SK-N-SH treated with all-trans-retinoic acid at 6 μM for 48 hours (cell line): ENCODE measurements at regions not wholly inside any gene's neighbourhood (a gene's known extent, or its start where the extent isn't known, plus 50 kb on each side); places are given as distances from the start of the nearest gene placed in this dataset.

Experiments used
- ATAC-seq: fragments of 200-7000 bp; cut with Tn5 transposase; 3 replicates; pipeline ENCODE4 v1.9.1; 2020; ENCODE audit warnings: mild to moderate bottlenecking, moderate library complexity
- ARNTL ChIP-seq: fragments of 450-650 bp; formaldehyde crosslinking; IDR thresholded peaks from 2 replicates; pipeline ENCODE4 v1.5.0; 2020; ENCODE audit warnings: low read depth, mild to moderate bottlenecking, moderate library complexity, borderline replicate concordance
- BACH2 ChIP-seq: fragments of 250-450 bp; sonication (Bioruptor Pico); IDR thresholded peaks from 2 replicates; pipeline ENCODE4 v1.9.0; 2021; ENCODE audit warnings: mild to moderate bottlenecking, borderline replicate concordance
- ESRRG ChIP-seq: fragments of 250-450 bp; sonication (Bioruptor Pico); IDR thresholded peaks from 2 replicates; pipeline ENCODE4 v1.6.1; 2021; ENCODE audit warnings: mild to moderate bottlenecking
- GLIS3 ChIP-seq: fragments of 250-450 bp; sonication (Bioruptor Pico); IDR thresholded peaks from 2 replicates; pipeline ENCODE4 v1.5.0; 2020; ENCODE audit warnings: mild to moderate bottlenecking, moderate library complexity
- ISL1 ChIP-seq: fragments of 250-450 bp; sonication (Bioruptor Pico); IDR thresholded peaks from 2 replicates; pipeline ENCODE4 v2.1.2; 2022; ENCODE audit warnings: mild to moderate bottlenecking, moderate library complexity
- OSR1 ChIP-seq: fragments of 250-450 bp; sonication (Bioruptor Pico); IDR thresholded peaks from 2 replicates; pipeline ENCODE4 v1.8.0; 2022; ENCODE audit warnings: moderate library complexity, mild to moderate bottlenecking, inconsistent platforms
- POU6F1 ChIP-seq: fragments of 250-450 bp; sonication (Bioruptor Pico); IDR thresholded peaks from 2 replicates; pipeline ENCODE4 v1.8.0; 2021; ENCODE audit warnings: low read depth, mild to moderate bottlenecking, moderate library complexity, borderline replicate concordance
- PPARA ChIP-seq: fragments of 250-450 bp; sonication (Bioruptor Pico); IDR thresholded peaks from 2 replicates; pipeline ENCODE4 v1.5.0; 2020; ENCODE audit warnings: mild to moderate bottlenecking, borderline replicate concordance
- RARB ChIP-seq: fragments of 250-450 bp; sonication (Bioruptor Pico); IDR thresholded peaks from 2 replicates; pipeline ENCODE4 v1.8.0; 2021; ENCODE audit warnings: mild to moderate bottlenecking, moderate library complexity
- SNAI2 ChIP-seq: fragments of 250-450 bp; sonication (Bioruptor Pico); IDR thresholded peaks from 2 replicates; pipeline ENCODE4 v1.5.0; 2020; ENCODE audit warnings: mild to moderate bottlenecking, moderate library complexity
- TCF4 ChIP-seq: fragments of 250-450 bp; sonication (Bioruptor Pico); IDR thresholded peaks from 2 replicates; pipeline ENCODE4 v1.8.0; 2021; ENCODE audit warnings: mild to moderate bottlenecking, moderate library complexity, borderline replicate concordance
- TOX ChIP-seq: fragments of 250-450 bp; sonication (Bioruptor Pico); IDR thresholded peaks from 2 replicates; pipeline ENCODE4 v1.8.0; 2021; ENCODE audit warnings: mild to moderate bottlenecking, moderate library complexity, borderline replicate concordance
- TSHZ2 ChIP-seq: fragments of 250-450 bp; sonication (Bioruptor Pico); IDR thresholded peaks from 2 replicates; pipeline ENCODE4 v1.5.0; 2020; ENCODE audit warnings: mild to moderate bottlenecking, moderate library complexity
- ZC3H10 ChIP-seq: fragments of 250-450 bp; sonication (Bioruptor Pico); IDR thresholded peaks from 2 replicates; pipeline ENCODE4 v1.5.1; 2021; ENCODE audit warnings: mild to moderate bottlenecking, moderate library complexity
- ZFP3 ChIP-seq: fragments of 250-450 bp; sonication (Bioruptor Pico); IDR thresholded peaks from 2 replicates; pipeline ENCODE4 v1.5.0; 2020; ENCODE audit warnings: mild to moderate bottlenecking, moderate library complexity
- ZFP30 ChIP-seq: fragments of 450-650 bp; formaldehyde crosslinking; IDR thresholded peaks from 2 replicates; pipeline ENCODE4 v1.5.0; 2022; ENCODE audit warnings: mild to moderate bottlenecking, moderate library complexity
- ZNF565 ChIP-seq: fragments of 450-650 bp; formaldehyde crosslinking; conservative IDR thresholded peaks from 2 replicates; pipeline ENCODE4 v1.5.0; 2020; ENCODE audit warnings: low read depth, mild to moderate bottlenecking, moderate library complexity
- ZNF70 ChIP-seq: fragments of 450-650 bp; formaldehyde crosslinking; IDR thresholded peaks from 2 replicates; pipeline ENCODE4 v1.5.0; 2020; ENCODE audit warnings: mild to moderate bottlenecking, moderate library complexity
- ZNF8 ChIP-seq: fragments of 450-650 bp; formaldehyde crosslinking; IDR thresholded peaks from 2 replicates; pipeline ENCODE4 v1.5.0; 2020; ENCODE audit warnings: mild to moderate bottlenecking, moderate library complexity
- TF ChIP-seq, protein P1 (sequence below): fragments of 250-450 bp; sonication (Bioruptor Pico); IDR thresholded peaks from 2 replicates; pipeline ENCODE4 v1.8.0; 2020; ENCODE audit warnings: mild to moderate bottlenecking, moderate library complexity, borderline replicate concordance
- TF ChIP-seq, protein P2 (sequence below): fragments of 250-450 bp; sonication (Bioruptor Pico); IDR thresholded peaks from 2 replicates; pipeline ENCODE4 v1.5.1; 2020; ENCODE audit warnings: low read depth, mild to moderate bottlenecking, moderate library complexity
- TF ChIP-seq, protein P3 (sequence below): fragments of 250-450 bp; sonication (Bioruptor Pico); IDR thresholded peaks from 2 replicates; pipeline ENCODE4 v1.5.1; 2021; ENCODE audit warnings: mild to moderate bottlenecking, moderate library complexity

- TF ChIP-seq, protein P1, sequence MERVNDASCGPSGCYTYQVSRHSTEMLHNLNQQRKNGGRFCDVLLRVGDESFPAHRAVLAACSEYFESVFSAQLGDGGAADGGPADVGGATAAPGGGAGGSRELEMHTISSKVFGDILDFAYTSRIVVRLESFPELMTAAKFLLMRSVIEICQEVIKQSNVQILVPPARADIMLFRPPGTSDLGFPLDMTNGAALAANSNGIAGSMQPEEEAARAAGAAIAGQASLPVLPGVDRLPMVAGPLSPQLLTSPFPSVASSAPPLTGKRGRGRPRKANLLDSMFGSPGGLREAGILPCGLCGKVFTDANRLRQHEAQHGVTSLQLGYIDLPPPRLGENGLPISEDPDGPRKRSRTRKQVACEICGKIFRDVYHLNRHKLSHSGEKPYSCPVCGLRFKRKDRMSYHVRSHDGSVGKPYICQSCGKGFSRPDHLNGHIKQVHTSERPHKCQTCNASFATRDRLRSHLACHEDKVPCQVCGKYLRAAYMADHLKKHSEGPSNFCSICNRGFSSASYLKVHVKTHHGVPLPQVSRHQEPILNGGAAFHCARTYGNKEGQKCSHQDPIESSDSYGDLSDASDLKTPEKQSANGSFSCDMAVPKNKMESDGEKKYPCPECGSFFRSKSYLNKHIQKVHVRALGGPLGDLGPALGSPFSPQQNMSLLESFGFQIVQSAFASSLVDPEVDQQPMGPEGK = no peak
- TF ChIP-seq, protein P2, sequence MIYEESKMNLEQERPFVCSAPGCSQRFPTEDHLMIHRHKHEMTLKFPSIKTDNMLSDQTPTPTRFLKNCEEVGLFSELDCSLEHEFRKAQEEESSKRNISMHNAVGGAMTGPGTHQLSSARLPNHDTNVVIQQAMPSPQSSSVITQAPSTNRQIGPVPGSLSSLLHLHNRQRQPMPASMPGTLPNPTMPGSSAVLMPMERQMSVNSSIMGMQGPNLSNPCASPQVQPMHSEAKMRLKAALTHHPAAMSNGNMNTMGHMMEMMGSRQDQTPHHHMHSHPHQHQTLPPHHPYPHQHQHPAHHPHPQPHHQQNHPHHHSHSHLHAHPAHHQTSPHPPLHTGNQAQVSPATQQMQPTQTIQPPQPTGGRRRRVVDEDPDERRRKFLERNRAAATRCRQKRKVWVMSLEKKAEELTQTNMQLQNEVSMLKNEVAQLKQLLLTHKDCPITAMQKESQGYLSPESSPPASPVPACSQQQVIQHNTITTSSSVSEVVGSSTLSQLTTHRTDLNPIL (CRISPR knock-in tag) = no peak
- no peak for TF ChIP-seq ARNTL (CRISPR knock-in tag)
- no peak for TF ChIP-seq BACH2 (CRISPR knock-in tag)
- no peak for TF ChIP-seq ZNF70 (CRISPR knock-in tag)
- TF ChIP-seq ZNF8 (CRISPR knock-in tag) = no peak
- TF ChIP-seq ZFP30 (CRISPR knock-in tag) = no peak
- TF ChIP-seq ZFP3 (CRISPR knock-in tag) = no peak
- no peak for TF ChIP-seq PPARA (CRISPR knock-in tag)
- no peak for TF ChIP-seq SNAI2 (CRISPR knock-in tag)
- no peak for TF ChIP-seq RARB (CRISPR knock-in tag)
- no peak for TF ChIP-seq TCF4
- no peak for TF ChIP-seq POU6F1 (CRISPR knock-in tag)
- TF ChIP-seq ISL1 (CRISPR knock-in tag) = no peak
- TF ChIP-seq ZC3H10 (CRISPR knock-in tag) = no peak
- no peak for TF ChIP-seq OSR1 (CRISPR knock-in tag)
- TF ChIP-seq ESRRG (CRISPR knock-in tag) = no peak
- TF ChIP-seq GLIS3 (CRISPR knock-in tag) = no peak
- no peak for TF ChIP-seq TOX
- no peak for TF ChIP-seq TSHZ2 (CRISPR knock-in tag)
- ATAC-seq = no peak
Measured at GRCh38 chr16:85495259-85495658, 117.9 kb upstream of the GSE1 start.

GRCh38 chr16:85495823-85496538, 117.1 kb upstream of the GSE1 start:
- no peak for ATAC-seq
- TF ChIP-seq, protein P3, sequence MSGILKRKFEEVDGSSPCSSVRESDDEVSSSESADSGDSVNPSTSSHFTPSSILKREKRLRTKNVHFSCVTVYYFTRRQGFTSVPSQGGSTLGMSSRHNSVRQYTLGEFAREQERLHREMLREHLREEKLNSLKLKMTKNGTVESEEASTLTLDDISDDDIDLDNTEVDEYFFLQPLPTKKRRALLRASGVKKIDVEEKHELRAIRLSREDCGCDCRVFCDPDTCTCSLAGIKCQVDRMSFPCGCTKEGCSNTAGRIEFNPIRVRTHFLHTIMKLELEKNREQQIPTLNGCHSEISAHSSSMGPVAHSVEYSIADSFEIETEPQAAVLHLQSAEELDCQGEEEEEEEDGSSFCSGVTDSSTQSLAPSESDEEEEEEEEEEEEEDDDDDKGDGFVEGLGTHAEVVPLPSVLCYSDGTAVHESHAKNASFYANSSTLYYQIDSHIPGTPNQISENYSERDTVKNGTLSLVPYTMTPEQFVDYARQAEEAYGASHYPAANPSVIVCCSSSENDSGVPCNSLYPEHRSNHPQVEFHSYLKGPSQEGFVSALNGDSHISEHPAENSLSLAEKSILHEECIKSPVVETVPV = no peak
- TF ChIP-seq, protein P2 (CRISPR knock-in tag) = no peak
- TF ChIP-seq ARNTL (CRISPR knock-in tag) = no peak
- TF ChIP-seq ZNF565 (CRISPR knock-in tag) = no peak
- TF ChIP-seq OSR1 (CRISPR knock-in tag) = no peak
- no peak for TF ChIP-seq ZC3H10 (CRISPR knock-in tag)
